ENCODE measurements at regions not wholly inside any gene's neighbourhood (a gene's known extent, or its start where the extent isn't known, plus 50 kb on each side); places are given as distances from the start of the nearest gene placed in this dataset.

- no peak overlapping the region for H3K4me3 Mint-ChIP-seq
- peaks cover 13% of the 10 kb centered on the region for H3K9me3 Mint-ChIP-seq
- no peaks in the 10 kb centered on the region for H3K27me3 Mint-ChIP-seq
- DNase-seq (no peak), ATAC-seq (no peak)
- H3K36me3 Mint-ChIP-seq (ENCODE audit: low read depth): no peaks in the 10 kb centered on the region
- H3K27ac Mint-ChIP-seq: no peak overlapping the region
- H3K4me1 Mint-ChIP-seq: no peaks in the 10 kb centered on the region
These were observed 308.8 kb upstream of the PDZRN3 start for GRCh38 chr3:73933585-73933984.

DNA sequence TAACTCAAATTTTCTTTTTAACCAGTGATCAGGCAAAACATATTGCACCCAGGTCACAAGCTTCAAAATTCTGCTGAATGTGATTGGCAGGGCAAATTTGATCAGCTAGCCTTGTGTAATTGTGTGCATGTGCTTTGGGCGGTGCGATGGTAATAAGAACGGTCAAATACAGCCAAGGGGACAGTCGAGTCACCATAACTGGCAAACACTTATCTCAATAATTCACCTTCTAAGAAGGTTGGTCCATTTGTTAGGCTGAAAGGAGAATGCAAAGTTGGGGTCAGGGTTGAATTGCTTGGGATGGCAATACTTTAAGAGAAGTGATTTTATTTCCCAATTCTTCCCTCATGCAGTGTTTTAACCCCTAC, 302.4 kb upstream of the PDZRN3 start:
- H3K9me3 Mint-ChIP-seq: peaks cover 22% of the 10 kb centered on the region
- no peak overlapping the region for H3K4me3 Mint-ChIP-seq
- H3K4me1 Mint-ChIP-seq: no peaks in the 10 kb centered on the region
- no peak for DNase-seq
- no peak for ATAC-seq
- no peaks in the 10 kb centered on the region for H3K27me3 Mint-ChIP-seq
- no peak overlapping the region for H3K27ac Mint-ChIP-seq
- H3K36me3 Mint-ChIP-seq (ENCODE audit: low read depth): no peaks in the 10 kb centered on the region

DNA sequence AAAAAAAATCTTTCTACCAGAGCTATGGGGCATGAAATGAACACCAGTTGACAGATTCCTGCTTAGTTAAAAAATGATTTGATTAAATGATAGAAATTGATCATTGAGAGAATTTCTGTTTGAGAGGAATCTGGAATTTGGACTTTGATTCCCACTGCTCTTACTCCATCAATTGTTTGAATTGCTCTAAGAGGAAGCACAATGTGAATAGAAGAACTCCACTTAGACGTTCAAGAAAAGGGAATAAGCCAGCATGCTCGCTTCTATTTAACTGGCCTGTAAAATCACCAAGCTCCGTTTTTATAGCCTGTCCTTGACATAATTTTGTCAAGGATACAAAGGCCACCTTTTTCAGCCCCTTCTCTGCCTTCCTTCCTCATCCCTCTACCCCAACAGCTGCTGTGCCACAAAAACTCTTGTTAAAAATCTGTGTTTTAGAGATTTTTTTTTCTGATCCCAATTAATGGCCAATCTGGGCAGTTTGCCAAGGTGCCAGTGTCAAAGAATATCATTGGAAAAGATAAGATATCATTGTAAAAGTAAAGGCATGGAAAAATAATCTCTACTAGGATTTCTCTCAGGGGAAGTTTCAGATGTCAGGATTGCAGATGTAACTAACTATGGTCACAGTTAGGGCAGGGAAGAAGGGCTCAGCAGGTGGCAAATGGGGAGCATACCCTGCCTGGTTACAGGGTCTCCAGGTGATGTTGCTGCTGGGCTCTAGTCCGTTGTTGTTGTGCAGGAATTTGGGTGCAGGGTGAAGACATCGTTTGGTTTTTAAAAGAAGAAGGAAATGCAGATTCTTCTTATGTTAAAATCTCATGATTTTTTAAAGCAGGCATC, 301.8 kb upstream of the PDZRN3 start:
- DNase-seq (no peak), ATAC-seq (no peak)
- Mint-ChIP-seq H3K4me3 (no peak overlapping the region), H3K36me3 (ENCODE audit: low read depth) (no peaks in the 10 kb centered on the region), H3K27ac (no peak overlapping the region), H3K4me1 (no peaks in the 10 kb centered on the region), H3K27me3 (no peaks in the 10 kb centered on the region), H3K9me3 (peaks cover 22% of the 10 kb centered on the region)

DNA sequence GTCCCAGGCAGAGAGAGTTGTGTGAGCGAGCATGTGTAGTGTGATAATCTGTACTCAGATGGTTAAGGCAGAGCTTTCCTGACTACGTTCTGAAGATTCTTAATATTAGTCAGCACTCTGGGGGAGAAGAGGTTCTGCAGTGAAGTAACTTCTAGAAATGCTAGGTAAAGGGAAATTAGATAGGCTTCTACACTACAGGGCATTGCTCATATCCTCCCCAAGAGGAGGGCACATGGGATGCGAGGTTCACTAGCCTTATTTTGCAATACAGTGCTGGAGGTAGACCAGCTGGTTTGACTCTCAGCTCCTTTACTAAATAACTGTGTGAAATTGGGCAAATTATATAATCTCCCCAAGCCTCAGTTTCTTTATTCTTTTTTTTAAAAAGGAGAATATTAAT, 300.3 kb upstream of the PDZRN3 start:
- H3K36me3 Mint-ChIP-seq (ENCODE audit: low read depth): no peaks in the 10 kb centered on the region
- H3K4me3 Mint-ChIP-seq: no peak overlapping the region
- no peaks in the 10 kb centered on the region for H3K27me3 Mint-ChIP-seq
- H3K4me1 Mint-ChIP-seq: no peaks in the 10 kb centered on the region
- ATAC-seq: no peak
- H3K9me3 Mint-ChIP-seq: peaks cover 22% of the 10 kb centered on the region
- DNase-seq: no peak
- H3K27ac Mint-ChIP-seq: no peak overlapping the region

GRCh38 chr3:73924048-73924447, 299.3 kb upstream of the PDZRN3 start:
- H3K36me3 Mint-ChIP-seq (ENCODE audit: low read depth): no peaks in the 10 kb centered on the region
- H3K27me3 Mint-ChIP-seq: no peaks in the 10 kb centered on the region
- H3K4me3 Mint-ChIP-seq: no peak overlapping the region
- H3K4me1 Mint-ChIP-seq: no peaks in the 10 kb centered on the region
- peaks cover 16% of the 10 kb centered on the region for H3K9me3 Mint-ChIP-seq
- ATAC-seq (no peak), DNase-seq (no peak)
- H3K27ac Mint-ChIP-seq: no peak overlapping the region

DNA sequence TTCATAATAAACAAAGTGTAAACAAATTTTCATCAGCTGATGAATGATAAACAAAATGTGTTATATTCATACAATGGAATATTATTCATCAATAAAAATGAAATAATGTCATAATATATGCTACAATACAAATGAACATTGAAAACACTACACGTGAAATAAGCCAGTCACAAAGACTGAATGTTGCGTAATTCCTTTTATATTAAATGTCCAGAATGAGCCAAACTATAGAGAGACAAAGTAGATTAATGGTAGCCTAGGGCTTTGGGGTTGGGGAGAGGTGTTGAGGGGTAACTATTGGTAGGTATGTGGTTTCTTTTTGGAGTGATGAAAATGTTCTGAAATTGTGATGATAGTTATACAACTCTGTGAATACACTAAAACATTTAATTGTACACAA, 292.9 kb upstream of the PDZRN3 start:
- no peak overlapping the region for H3K4me3 Mint-ChIP-seq
- H3K4me1 Mint-ChIP-seq: no peaks in the 10 kb centered on the region
- DNase-seq (no peak), ATAC-seq (no peak)
- no peaks in the 10 kb centered on the region for H3K36me3 Mint-ChIP-seq (ENCODE audit: low read depth)
- H3K27me3 Mint-ChIP-seq: no peaks in the 10 kb centered on the region
- no peak overlapping the region for H3K27ac Mint-ChIP-seq
- no peaks in the 10 kb centered on the region for H3K9me3 Mint-ChIP-seq

DNA sequence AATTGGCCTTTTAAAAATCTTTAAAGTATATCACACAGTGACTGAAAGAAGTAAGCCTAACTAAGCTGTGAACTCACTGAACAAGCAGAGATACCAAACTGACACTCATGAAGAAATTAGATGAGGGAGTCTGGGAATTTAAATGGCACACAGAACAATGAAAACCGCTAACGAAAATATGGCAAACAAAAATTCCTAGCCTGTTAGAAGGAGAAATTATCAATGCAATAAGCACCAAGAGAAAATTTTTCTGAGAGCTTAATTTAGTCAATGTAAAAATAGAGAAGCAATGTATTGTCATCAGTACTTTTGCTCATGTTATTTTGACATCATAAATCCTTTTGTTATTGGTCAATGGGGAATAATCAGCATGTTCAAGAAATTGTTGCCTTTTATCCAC, 291.1 kb upstream of the PDZRN3 start:
- no peak for ATAC-seq

DNA sequence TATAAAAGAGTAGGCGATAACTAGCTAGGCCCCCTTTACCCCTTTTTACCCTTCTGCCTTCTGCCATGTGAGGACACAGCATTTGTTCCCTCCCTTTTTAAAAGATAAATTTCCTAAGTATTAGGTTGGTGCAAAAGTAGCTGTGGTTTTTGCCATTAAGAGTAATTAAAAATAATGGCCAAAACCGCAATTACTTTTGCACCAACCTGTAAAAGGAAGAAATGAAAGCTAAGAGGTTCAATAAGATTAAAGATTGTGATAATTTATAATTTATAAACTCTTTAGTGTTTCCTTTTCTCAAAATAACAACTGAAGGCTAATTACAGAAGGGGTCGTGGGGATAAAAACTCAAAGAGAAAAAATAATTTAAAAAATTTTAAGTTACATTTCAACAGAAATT, 283.5 kb upstream of the PDZRN3 start:
- H3K27ac Mint-ChIP-seq: no peak overlapping the region
- H3K9me3 Mint-ChIP-seq: no peaks in the 10 kb centered on the region
- H3K36me3 Mint-ChIP-seq (ENCODE audit: low read depth): no peaks in the 10 kb centered on the region
- ATAC-seq (no peak), DNase-seq (no peak)
- no peaks in the 10 kb centered on the region for H3K27me3 Mint-ChIP-seq
- H3K4me1 Mint-ChIP-seq: no peaks in the 10 kb centered on the region
- H3K4me3 Mint-ChIP-seq: no peak overlapping the region

More for the DNA sequence above, 291.1 kb upstream of the PDZRN3 start:
- no peak for DNase-seq
- H3K4me3 Mint-ChIP-seq: no peak overlapping the region
- no peaks in the 10 kb centered on the region for H3K9me3 Mint-ChIP-seq
- no peaks in the 10 kb centered on the region for H3K27me3 Mint-ChIP-seq
- no peak overlapping the region for H3K27ac Mint-ChIP-seq
- no peaks in the 10 kb centered on the region for H3K4me1 Mint-ChIP-seq
- no peaks in the 10 kb centered on the region for H3K36me3 Mint-ChIP-seq (ENCODE audit: low read depth)

DNA sequence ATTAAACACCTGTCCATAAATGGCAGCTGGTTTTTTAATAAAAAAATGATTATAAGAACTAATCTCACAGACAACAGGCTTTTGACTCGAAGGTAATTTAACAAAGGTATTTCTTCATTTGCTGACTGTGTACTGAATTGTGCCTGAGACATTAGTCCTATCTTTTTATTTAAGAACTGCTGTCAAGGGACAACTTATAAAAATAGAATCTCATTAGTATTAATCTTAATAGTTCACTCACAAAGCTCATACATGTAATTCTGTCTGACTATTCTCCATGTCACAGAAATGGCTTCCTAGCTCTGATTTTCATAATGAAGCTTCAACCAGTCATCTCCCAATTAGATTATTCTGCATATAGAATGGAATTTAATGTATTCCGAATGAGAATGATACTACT, 276.9 kb upstream of the PDZRN3 start:
- no peak overlapping the region for H3K4me3 Mint-ChIP-seq
- ATAC-seq (no peak), DNase-seq (no peak)
- no peaks in the 10 kb centered on the region for H3K4me1 Mint-ChIP-seq
- H3K36me3 Mint-ChIP-seq (ENCODE audit: low read depth): no peaks in the 10 kb centered on the region
- peaks cover 6% of the 10 kb centered on the region for H3K9me3 Mint-ChIP-seq
- H3K27ac Mint-ChIP-seq: no peak overlapping the region
- no peaks in the 10 kb centered on the region for H3K27me3 Mint-ChIP-seq

DNA sequence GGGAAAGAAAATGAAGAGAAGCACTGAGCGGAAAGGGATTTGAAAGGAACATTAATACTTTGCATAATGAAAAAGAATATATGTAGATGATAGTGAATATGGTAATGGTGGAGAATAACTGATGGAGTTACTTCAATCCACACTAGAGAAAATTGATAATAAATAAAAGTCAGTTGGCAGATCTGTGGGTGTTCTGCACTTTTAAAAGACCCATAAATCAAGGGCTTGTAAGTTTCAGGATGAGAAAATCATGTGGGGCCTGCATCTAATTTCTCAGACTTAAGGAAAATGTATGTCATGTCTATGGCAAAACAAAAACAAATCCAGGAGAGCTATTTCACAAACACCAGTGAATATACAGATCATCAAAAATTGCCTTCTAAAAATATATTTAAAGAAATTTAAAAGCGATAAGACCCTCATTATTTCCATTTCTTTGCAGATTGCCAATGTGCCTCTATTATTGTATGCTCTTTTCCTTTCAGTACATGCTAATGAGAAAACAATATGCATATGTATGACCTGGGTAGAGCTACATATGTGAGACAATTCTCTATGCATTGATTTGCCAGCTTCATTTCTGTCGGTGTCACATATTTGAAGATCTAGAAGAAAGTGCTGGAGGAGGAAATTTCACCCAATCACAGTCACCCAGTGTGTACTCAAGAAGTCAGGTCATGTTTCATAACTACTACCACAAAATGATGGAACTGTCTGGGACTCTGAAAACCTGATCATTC, 269.9 kb upstream of the PDZRN3 start:
- no peak overlapping the region for H3K27ac Mint-ChIP-seq
- no peak for ATAC-seq
- no peaks in the 10 kb centered on the region for H3K36me3 Mint-ChIP-seq (ENCODE audit: low read depth)
- H3K4me3 Mint-ChIP-seq: no peak overlapping the region
- peaks cover 15% of the 10 kb centered on the region for H3K9me3 Mint-ChIP-seq
- no peak for DNase-seq
- H3K4me1 Mint-ChIP-seq: no peaks in the 10 kb centered on the region
- H3K27me3 Mint-ChIP-seq: no peaks in the 10 kb centered on the region

GRCh38 chr3:73893089-73893488, 268.3 kb upstream of the PDZRN3 start:
- DNase-seq (no peak), ATAC-seq (no peak)
- no peak overlapping the region for H3K4me3 Mint-ChIP-seq
- H3K36me3 Mint-ChIP-seq (ENCODE audit: low read depth): no peaks in the 10 kb centered on the region
- no peaks in the 10 kb centered on the region for H3K27me3 Mint-ChIP-seq
- H3K4me1 Mint-ChIP-seq: no peaks in the 10 kb centered on the region
- H3K9me3 Mint-ChIP-seq: peaks cover 15% of the 10 kb centered on the region
- no peak overlapping the region for H3K27ac Mint-ChIP-seq

DNA sequence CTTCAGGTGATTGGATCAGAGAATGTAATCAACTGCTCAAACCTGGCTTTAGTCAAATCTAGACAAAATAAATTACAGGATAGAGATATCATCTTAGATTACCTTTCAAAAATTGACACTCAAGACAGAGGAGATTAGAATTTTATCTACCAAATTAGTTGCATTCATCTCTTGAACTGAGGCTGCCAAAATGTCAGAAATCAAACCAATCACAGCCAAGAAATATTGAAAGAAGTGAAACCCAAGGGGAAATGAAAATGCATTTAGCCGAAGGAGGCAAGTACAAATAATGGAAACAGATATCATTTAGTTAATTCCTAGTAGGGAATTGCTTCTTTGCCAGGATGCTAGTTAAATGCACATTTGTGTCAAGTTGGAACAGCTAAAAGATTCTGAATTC, 261.1 kb upstream of the PDZRN3 start:
- Mint-ChIP-seq H3K27ac (no peak overlapping the region), H3K4me1 (no peaks in the 10 kb centered on the region), H3K27me3 (no peaks in the 10 kb centered on the region), H3K36me3 (ENCODE audit: low read depth) (no peaks in the 10 kb centered on the region), H3K9me3 (no peaks in the 10 kb centered on the region), H3K4me3 (no peak overlapping the region)
- no peak for DNase-seq
- no peak for ATAC-seq

DNA sequence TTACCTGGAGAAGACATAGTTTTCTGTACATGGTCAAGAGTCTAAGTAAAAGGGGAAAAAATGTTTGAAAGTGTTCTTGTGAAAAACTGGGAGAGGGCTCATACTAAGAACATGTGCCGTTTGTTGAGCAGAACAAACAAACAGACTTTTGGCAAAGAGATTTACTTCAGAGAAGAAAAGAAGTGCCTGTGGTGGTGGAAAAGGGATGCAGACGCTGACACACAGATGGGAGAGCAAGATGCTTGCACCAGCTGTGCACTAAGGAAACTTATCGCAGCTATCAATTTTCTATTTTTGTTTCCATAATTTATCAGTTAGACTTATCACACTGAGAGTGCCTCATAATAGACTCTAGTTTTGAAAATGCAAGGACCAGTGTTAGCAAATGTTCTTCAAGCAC, 259.6 kb upstream of the PDZRN3 start:
- H3K4me1 Mint-ChIP-seq: no peaks in the 10 kb centered on the region
- no peak overlapping the region for H3K4me3 Mint-ChIP-seq
- no peaks in the 10 kb centered on the region for H3K36me3 Mint-ChIP-seq (ENCODE audit: low read depth)
- DNase-seq (no peak), ATAC-seq (no peak)
- H3K9me3 Mint-ChIP-seq: no peaks in the 10 kb centered on the region
- no peak overlapping the region for H3K27ac Mint-ChIP-seq
- H3K27me3 Mint-ChIP-seq: no peaks in the 10 kb centered on the region

GRCh38 chr3:73883497-73883896, 258.8 kb upstream of the PDZRN3 start:
- Mint-ChIP-seq H3K27ac (no peak overlapping the region), H3K36me3 (ENCODE audit: low read depth) (no peaks in the 10 kb centered on the region), H3K9me3 (no peaks in the 10 kb centered on the region), H3K4me1 (no peaks in the 10 kb centered on the region), H3K27me3 (no peaks in the 10 kb centered on the region), H3K4me3 (no peak overlapping the region)
- DNase-seq (no peak), ATAC-seq (no peak)

GRCh38 chr3:73874606-73875369, 250.0 kb upstream of the PDZRN3 start:
- Mint-ChIP-seq H3K4me3 (no peak overlapping the region), H3K27me3 (no peaks in the 10 kb centered on the region), H3K4me1 (no peaks in the 10 kb centered on the region), H3K9me3 (peaks cover 4% of the 10 kb centered on the region), H3K36me3 (ENCODE audit: low read depth) (no peaks in the 10 kb centered on the region), H3K27ac (no peak overlapping the region)
- ATAC-seq (no peak), DNase-seq (no peak)
